Tibial nerve (tissue), 3 donors: ENCODE measurements at regions not wholly inside any gene's neighbourhood (a gene's known extent, or its start where the extent isn't known, plus 50 kb on each side); places are given as distances from the start of the nearest gene placed in this dataset.

Source experiments
- POLR2A ChIP-seq, 2 donors: fragments of 450-650 bp; IDR thresholded peaks; one replicate each; pipeline ENCODE4 v1.6.1; 2017; ENCODE audit warnings: antibody characterized with exemption in 2 of 2, mild to moderate bottlenecking in 2 of 2, moderate library complexity in 2 of 2
- TF ChIP-seq, protein P1 (sequence below), 5 experiments: fragments of 200-600 bp in 3 of 5; fragments of 450-650 bp in 2 of 5; sonication (generic) in 3 of 5; IDR thresholded peaks; one replicate each; pipeline ENCODE4 v1.5.1; 2016 to 2019; ENCODE audit warnings: antibody characterized with exemption in 5 of 5, mild to moderate bottlenecking in 3 of 5, moderate library complexity in 2 of 5

DNA sequence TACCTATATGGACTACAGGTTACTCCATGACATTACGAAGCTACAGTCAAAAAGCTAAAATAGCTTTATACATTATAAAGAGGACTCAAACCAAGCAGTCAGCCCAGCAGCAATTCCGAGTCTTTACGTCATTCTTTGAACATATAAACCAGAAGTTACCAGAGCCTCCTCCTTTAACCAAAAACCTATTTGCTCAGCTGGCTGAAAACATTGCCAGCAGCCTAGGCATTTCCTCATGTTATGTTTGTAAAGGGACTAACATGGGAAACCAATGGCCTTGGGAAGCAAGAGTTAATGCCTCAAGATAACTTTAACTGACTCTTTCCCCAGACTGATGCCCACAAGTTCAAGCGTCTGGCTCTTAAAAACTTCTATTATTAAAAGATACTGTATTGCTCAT lies 104.1 kb upstream of the ZNF492 start:
- TF ChIP-seq POLR2A (IDR thresholded peaks at IDR 0.05), result no peak
- TF ChIP-seq, protein P1, sequence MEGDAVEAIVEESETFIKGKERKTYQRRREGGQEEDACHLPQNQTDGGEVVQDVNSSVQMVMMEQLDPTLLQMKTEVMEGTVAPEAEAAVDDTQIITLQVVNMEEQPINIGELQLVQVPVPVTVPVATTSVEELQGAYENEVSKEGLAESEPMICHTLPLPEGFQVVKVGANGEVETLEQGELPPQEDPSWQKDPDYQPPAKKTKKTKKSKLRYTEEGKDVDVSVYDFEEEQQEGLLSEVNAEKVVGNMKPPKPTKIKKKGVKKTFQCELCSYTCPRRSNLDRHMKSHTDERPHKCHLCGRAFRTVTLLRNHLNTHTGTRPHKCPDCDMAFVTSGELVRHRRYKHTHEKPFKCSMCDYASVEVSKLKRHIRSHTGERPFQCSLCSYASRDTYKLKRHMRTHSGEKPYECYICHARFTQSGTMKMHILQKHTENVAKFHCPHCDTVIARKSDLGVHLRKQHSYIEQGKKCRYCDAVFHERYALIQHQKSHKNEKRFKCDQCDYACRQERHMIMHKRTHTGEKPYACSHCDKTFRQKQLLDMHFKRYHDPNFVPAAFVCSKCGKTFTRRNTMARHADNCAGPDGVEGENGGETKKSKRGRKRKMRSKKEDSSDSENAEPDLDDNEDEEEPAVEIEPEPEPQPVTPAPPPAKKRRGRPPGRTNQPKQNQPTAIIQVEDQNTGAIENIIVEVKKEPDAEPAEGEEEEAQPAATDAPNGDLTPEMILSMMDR (IDR thresholded peaks at IDR 0.05), result no peak
